ENCODE measurements at regions not wholly inside any gene's neighbourhood (a gene's known extent, or its start where the extent isn't known, plus 50 kb on each side); places are given as distances from the start of the nearest gene placed in this dataset.
"Not testable (repeated sequence)": the region's sequence is repeated elsewhere in the genome, so short reads cannot be mapped to it uniquely, and the experiment has no call there.

- no peak overlapping the region for H3K4me3 ChIP-seq (ENCODE audit: low read length)
- H3K27me3 ChIP-seq (ENCODE audit: insufficient read depth, low read length), result no peaks in the 10 kb centered on the region
These were observed 658.4 kb upstream of the NECTIN3 start for GRCh38 chr3:110413266-110413665.

DNA sequence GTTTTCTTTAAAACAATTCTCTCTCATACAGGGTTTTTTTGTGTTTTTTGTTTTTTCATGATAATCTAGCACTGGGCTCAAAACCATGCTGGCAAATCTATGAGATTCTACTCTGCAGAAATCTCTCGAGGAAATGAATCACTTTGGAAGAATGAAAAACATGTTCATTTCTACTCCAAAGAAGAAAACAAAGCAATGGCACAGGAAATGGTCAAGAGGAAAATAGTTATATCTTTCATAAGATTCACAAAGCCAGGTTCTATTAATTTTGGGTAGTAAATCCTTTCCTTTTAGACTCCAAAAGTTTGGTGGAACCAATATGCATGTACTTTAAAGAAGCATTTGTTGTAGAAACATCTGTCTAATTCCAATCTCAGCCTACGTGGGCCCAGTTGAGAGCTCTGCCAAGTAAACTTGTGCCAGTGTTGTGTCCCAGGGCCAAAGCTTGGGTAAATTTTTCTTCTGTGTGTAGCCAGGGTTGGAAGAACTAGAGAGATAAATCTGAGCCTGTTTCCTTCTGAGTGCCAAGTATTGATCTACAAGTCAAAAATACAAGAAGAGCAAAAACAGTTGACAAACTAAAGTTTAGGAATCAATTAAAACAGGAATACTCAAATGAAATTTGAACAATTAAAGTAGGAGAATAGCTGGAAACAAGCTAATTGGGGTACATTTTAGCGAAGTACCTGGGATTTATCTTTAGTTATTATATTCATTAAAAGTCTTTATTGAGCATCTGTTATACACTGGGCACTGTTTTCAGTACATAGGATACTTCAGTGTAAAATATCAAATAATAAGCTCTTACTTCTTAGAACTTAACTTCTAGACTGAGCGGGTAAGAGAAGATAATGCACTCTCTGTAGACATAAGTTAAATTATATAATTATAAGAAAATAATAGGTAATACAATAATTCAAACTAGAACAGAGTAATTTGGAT lies 657.5 kb upstream of the NECTIN3 start:
- H3K9me3 ChIP-seq (ENCODE audit: low read length), result no peaks in the 10 kb centered on the region
- no peaks in the 10 kb centered on the region for H3K36me3 ChIP-seq (ENCODE audit: insufficient read depth, low read length)
- peaks cover 4% of the 10 kb centered on the region for H3K4me1 ChIP-seq (ENCODE audit: insufficient read depth, low read length)
- H3K27me3 ChIP-seq (ENCODE audit: insufficient read depth, low read length), result no peaks in the 10 kb centered on the region
- no peak overlapping the region for H3K4me3 ChIP-seq (ENCODE audit: low read length)
- H2AFZ ChIP-seq (ENCODE audit: low read depth, low read length), result no peak overlapping the region

More at GRCh38 chr3:110413266-110413665, 658.4 kb upstream of the NECTIN3 start:
- Histone ChIP-seq H2AFZ (ENCODE audit: low read depth, low read length) (no peak overlapping the region), H3K4me1 (ENCODE audit: insufficient read depth, low read length) (peaks cover 4% of the 10 kb centered on the region), H3K36me3 (ENCODE audit: insufficient read depth, low read length) (no peaks in the 10 kb centered on the region), H3K9me3 (ENCODE audit: low read length) (no peaks in the 10 kb centered on the region)

- Histone ChIP-seq H3K27me3 (ENCODE audit: insufficient read depth, low read length) (no peaks in the 10 kb centered on the region), H3K4me3 (ENCODE audit: low read length) (no peak overlapping the region), H3K36me3 (ENCODE audit: insufficient read depth, low read length) (no peaks in the 10 kb centered on the region), H2AFZ (ENCODE audit: low read depth, low read length) (peak overlapping the region; percentile 34), H3K4me1 (ENCODE audit: insufficient read depth, low read length) (peaks cover 6% of the 10 kb centered on the region), H3K9me3 (ENCODE audit: low read length) (no peaks in the 10 kb centered on the region)
These were observed 656.8 kb upstream of the NECTIN3 start for GRCh38 chr3:110414855-110415254.

- peaks cover 12% of the 10 kb centered on the region for H3K4me1 ChIP-seq (ENCODE audit: insufficient read depth, low read length)
- no peaks in the 10 kb centered on the region for H3K27me3 ChIP-seq (ENCODE audit: insufficient read depth, low read length)
- H3K9me3 ChIP-seq (ENCODE audit: low read length), result no peaks in the 10 kb centered on the region
- no peaks in the 10 kb centered on the region for H3K36me3 ChIP-seq (ENCODE audit: insufficient read depth, low read length)
- H2AFZ ChIP-seq (ENCODE audit: low read depth, low read length), result no peak overlapping the region
- no peak overlapping the region for H3K4me3 ChIP-seq (ENCODE audit: low read length)
These were observed 652.5 kb upstream of the NECTIN3 start for GRCh38 chr3:110419096-110419495.

DNA sequence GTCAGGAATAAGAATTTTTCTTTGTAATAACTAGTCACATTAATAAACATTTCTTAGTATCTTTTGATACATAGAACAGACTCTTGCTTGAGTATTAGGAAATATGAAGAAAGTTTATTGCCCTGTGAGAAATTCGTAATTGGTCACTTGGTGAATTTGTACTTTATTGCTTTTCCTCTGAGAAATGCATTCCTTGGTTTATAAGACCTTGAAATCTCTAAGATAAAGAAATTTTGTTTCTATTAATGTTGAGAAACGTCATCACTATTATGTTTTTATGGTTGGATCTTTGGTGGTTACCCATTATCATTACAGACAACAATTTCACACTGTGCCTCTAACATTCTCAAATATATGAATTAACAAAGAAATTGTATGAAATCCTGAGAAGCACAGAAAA lies 652.0 kb upstream of the NECTIN3 start:
- no peaks in the 10 kb centered on the region for H3K27me3 ChIP-seq (ENCODE audit: insufficient read depth, low read length)
- no peak overlapping the region for H3K4me3 ChIP-seq (ENCODE audit: low read length)

DNA sequence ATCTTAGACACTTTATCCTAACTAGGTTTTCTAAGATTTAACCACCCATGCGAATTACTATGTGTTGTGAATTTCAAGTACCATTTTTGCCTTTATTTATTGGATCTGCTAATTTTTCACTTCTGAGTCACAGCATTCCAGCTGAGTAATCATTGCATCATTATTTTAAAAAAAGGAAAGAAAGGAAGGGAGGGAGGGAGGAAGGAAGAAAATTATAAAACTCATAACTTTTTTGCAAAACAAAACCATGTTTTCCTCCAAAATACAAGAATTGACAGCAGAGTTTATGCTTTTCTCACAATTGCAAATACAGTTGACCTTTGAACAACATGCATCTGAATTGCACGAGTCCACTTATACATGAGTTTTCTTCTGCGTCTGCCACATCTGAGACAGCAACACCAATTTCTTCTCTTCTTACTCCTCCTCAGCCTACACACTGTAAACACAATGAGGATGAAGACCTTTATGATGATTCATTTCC lies 651.4 kb upstream of the NECTIN3 start:
- H3K4me3 ChIP-seq (ENCODE audit: low read length), result no peak overlapping the region

More for the DNA sequence above, 652.0 kb upstream of the NECTIN3 start:
- H3K4me1 ChIP-seq (ENCODE audit: insufficient read depth, low read length), result peaks cover 12% of the 10 kb centered on the region
- no peak overlapping the region for H2AFZ ChIP-seq (ENCODE audit: low read depth, low read length)
- H3K9me3 ChIP-seq (ENCODE audit: low read length), result no peaks in the 10 kb centered on the region
- H3K36me3 ChIP-seq (ENCODE audit: insufficient read depth, low read length), result no peaks in the 10 kb centered on the region

GRCh38 chr3:110423276-110423675 lies 648.3 kb upstream of the NECTIN3 start:
- no peaks in the 10 kb centered on the region for H3K9me3 ChIP-seq (ENCODE audit: low read length)
- no peak overlapping the region for H3K4me3 ChIP-seq (ENCODE audit: low read length)

More for the DNA sequence above, 651.4 kb upstream of the NECTIN3 start:
- peaks cover 9% of the 10 kb centered on the region for H3K4me1 ChIP-seq (ENCODE audit: insufficient read depth, low read length)
- no peaks in the 10 kb centered on the region for H3K27me3 ChIP-seq (ENCODE audit: insufficient read depth, low read length)
- no peaks in the 10 kb centered on the region for H3K36me3 ChIP-seq (ENCODE audit: insufficient read depth, low read length)
- no peaks in the 10 kb centered on the region for H3K9me3 ChIP-seq (ENCODE audit: low read length)
- H2AFZ ChIP-seq (ENCODE audit: low read depth, low read length), result peak overlapping the region; percentile 5

DNA sequence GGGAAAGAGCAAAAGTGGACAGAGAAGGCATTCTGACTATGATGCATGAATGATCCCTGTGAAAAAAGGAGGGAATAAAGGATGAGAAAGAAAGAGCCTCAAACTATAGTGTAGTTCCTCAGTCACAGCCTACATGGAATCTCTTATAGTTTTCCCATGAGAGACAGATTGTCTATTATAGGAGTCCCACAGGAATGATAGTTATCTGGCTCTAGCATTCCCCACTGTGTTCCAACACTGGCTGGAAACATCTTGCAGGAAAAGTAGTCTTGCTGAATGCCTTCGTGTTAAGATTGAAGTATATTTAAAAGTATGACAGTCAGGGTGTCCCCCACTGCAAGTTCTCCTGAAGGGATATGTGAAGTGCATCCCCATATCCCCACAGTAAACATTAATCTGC lies 641.5 kb upstream of the NECTIN3 start:
- Histone ChIP-seq H3K27me3 (ENCODE audit: insufficient read depth, low read length) (no peaks in the 10 kb centered on the region), H3K4me3 (ENCODE audit: low read length) (no peak overlapping the region), H3K9me3 (ENCODE audit: low read length) (no peaks in the 10 kb centered on the region), H3K4me1 (ENCODE audit: insufficient read depth, low read length) (no peaks in the 10 kb centered on the region), H3K36me3 (ENCODE audit: insufficient read depth, low read length) (no peaks in the 10 kb centered on the region), H2AFZ (ENCODE audit: low read depth, low read length) (no peak overlapping the region)

More at GRCh38 chr3:110423276-110423675, 648.3 kb upstream of the NECTIN3 start:
- Histone ChIP-seq H3K36me3 (ENCODE audit: insufficient read depth, low read length) (no peaks in the 10 kb centered on the region), H3K27me3 (ENCODE audit: insufficient read depth, low read length) (no peaks in the 10 kb centered on the region), H2AFZ (ENCODE audit: low read depth, low read length) (no peak overlapping the region), H3K4me1 (ENCODE audit: insufficient read depth, low read length) (peaks cover 9% of the 10 kb centered on the region)

DNA sequence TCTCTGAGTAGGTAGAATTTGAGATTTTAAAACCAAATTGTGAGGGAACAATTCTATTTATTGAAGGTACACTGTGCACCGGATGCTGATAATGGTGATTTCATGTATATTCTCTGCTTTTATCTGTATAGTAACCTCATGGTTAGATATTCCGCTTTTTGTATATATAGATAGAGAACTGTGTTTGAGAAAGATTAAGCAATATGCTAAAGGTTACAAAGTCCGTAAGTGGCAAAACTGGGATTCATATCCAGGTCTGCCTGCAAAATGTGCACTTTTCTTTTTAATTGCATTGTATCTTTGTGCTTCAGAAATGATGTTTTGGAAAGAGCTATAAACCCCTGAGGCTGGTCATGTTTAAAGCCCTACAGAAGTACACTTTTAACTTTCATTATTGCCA lies 635.4 kb upstream of the NECTIN3 start:
- Histone ChIP-seq H2AFZ (ENCODE audit: low read depth, low read length) (no peak overlapping the region), H3K4me1 (ENCODE audit: insufficient read depth, low read length) (no peaks in the 10 kb centered on the region), H3K36me3 (ENCODE audit: insufficient read depth, low read length) (no peaks in the 10 kb centered on the region), H3K4me3 (ENCODE audit: low read length) (no peak overlapping the region), H3K27me3 (ENCODE audit: insufficient read depth, low read length) (no peaks in the 10 kb centered on the region), H3K9me3 (ENCODE audit: low read length) (no peaks in the 10 kb centered on the region)

DNA sequence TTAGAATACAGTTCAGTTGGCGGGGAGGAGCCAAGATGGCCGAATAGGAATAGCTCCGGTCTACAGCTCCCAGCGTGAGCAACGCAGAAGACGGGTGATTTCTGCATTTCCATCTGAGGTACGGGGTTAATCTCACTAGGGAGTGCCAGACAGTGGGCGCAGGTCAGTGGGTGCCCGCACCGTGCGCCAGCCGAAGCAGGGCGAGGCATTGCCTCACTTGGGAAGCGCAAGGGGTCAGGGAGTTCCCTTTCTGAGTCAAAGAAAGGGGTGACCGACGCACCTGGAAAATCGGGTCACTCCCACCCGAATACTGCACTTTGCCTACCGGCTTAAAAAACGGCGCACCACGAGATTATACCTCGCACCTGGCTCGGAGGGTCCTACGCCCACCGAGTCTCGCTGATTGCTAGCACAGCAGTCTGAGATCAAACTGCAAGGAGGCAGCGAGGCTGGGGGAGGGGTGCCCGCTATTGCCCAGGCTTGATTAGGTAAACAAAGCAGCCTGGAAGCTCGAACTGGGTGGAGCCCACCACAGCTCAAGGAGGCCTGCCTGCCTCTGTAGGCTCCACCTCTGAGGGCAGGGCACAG lies 631.5 kb upstream of the NECTIN3 start:
- H3K4me1 ChIP-seq (ENCODE audit: insufficient read depth, low read length); H3K9me3 ChIP-seq (ENCODE audit: low read length); H3K4me3 ChIP-seq (ENCODE audit: low read length); H3K36me3 ChIP-seq (ENCODE audit: insufficient read depth, low read length); H3K27me3 ChIP-seq (ENCODE audit: insufficient read depth, low read length); H2AFZ ChIP-seq (ENCODE audit: low read depth, low read length): not testable (repeated sequence)

DNA sequence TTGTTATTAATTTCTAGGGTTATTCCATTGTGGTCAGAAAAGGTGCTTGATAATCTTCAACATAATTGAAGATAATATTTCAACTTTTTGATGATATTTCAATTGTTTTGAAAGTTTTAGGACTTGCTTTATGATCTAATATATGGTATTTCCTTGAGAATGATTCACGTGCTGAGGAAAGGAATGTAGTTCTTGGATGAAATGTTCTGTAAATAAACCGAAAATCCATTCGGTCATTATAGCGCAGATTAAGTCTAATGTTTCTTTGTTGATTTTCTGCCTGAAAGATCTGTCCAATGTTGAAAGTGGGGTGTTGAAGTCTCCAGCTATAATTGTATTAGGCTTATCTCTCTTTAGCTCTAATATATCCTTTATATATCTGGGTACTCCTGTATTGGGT lies 617.5 kb upstream of the NECTIN3 start:
- H3K4me3 ChIP-seq (ENCODE audit: low read length), result no peak overlapping the region
- no peaks in the 10 kb centered on the region for H3K9me3 ChIP-seq (ENCODE audit: low read length)
- no peaks in the 10 kb centered on the region for H3K4me1 ChIP-seq (ENCODE audit: insufficient read depth, low read length)
- H3K27me3 ChIP-seq (ENCODE audit: insufficient read depth, low read length), result no peaks in the 10 kb centered on the region
- no peak overlapping the region for H2AFZ ChIP-seq (ENCODE audit: low read depth, low read length)
- no peaks in the 10 kb centered on the region for H3K36me3 ChIP-seq (ENCODE audit: insufficient read depth, low read length)

- no peaks in the 10 kb centered on the region for H3K36me3 ChIP-seq (ENCODE audit: insufficient read depth, low read length)
These were observed 615.6 kb upstream of the NECTIN3 start for GRCh38 chr3:110456001-110456400.

GRCh38 chr3:110456438-110457138 lies 615.0 kb upstream of the NECTIN3 start:
- H3K9me3 ChIP-seq (ENCODE audit: low read length), result no peaks in the 10 kb centered on the region
- H3K27me3 ChIP-seq (ENCODE audit: insufficient read depth, low read length), result no peaks in the 10 kb centered on the region
- H3K36me3 ChIP-seq (ENCODE audit: insufficient read depth, low read length), result no peaks in the 10 kb centered on the region
- no peak overlapping the region for H3K4me3 ChIP-seq (ENCODE audit: low read length)
- no peak overlapping the region for H2AFZ ChIP-seq (ENCODE audit: low read depth, low read length)
- H3K4me1 ChIP-seq (ENCODE audit: insufficient read depth, low read length), result no peaks in the 10 kb centered on the region

More at GRCh38 chr3:110456001-110456400, 615.6 kb upstream of the NECTIN3 start:
- no peaks in the 10 kb centered on the region for H3K9me3 ChIP-seq (ENCODE audit: low read length)
- no peak overlapping the region for H3K4me3 ChIP-seq (ENCODE audit: low read length)
- no peaks in the 10 kb centered on the region for H3K27me3 ChIP-seq (ENCODE audit: insufficient read depth, low read length)
- no peak overlapping the region for H2AFZ ChIP-seq (ENCODE audit: low read depth, low read length)
- no peaks in the 10 kb centered on the region for H3K4me1 ChIP-seq (ENCODE audit: insufficient read depth, low read length)
